ENCODE measurements at regions not wholly inside any gene's neighbourhood (a gene's known extent, or its start where the extent isn't known, plus 50 kb on each side); places are given as distances from the start of the nearest gene placed in this dataset.

DNA sequence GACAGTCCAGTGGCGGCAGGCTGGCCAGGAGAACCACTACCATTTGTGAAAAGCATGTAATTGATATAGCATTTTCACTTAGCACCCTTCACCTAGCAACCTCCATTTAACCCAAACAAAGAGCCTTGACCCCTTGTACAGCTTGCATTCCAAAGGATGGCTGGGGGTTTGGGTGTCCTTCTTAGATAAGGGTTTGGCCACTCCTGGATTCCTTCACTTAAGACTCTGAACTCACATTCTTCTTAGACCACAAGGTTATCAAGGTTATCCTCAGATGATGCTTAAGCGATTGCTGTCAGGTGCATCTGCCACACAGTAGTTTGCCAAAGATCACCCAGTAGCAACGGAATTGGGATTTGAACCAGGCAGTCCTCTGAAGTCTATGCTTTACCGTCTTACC, 102.8 kb downstream of the ZNF664 start:
- no peak for DNase-seq (ENCODE audit: low read depth)
- H3K4me1 ChIP-seq (ENCODE audit: insufficient read depth, low read length) = no peaks in the 10 kb centered on the region
- no peak for FAIRE-seq
- no peak overlapping the region for H3K9ac ChIP-seq (ENCODE audit: low read length)
- H3K27me3 ChIP-seq (ENCODE audit: insufficient read depth, low read length) = peaks cover 2% of the 10 kb centered on the region
- no peak overlapping the region for H3K4me2 ChIP-seq (ENCODE audit: low read length)
- Mint-ChIP-seq H3K27me3 (ENCODE audit: low read depth, unreplicated experiment) (no peaks in the 10 kb centered on the region), H3K9me3 (ENCODE audit: unreplicated experiment) (peaks cover 11% of the 10 kb centered on the region), H3K36me3 (ENCODE audit: low read depth, unreplicated experiment) (peaks cover 6% of the 10 kb centered on the region), H3K4me3 (ENCODE audit: unreplicated experiment) (no peak overlapping the region), H3K4me1 (ENCODE audit: low read depth, unreplicated experiment) (peaks cover 20% of the 10 kb centered on the region), H3K27ac (ENCODE audit: unreplicated experiment) (no peak overlapping the region)
- H4K20me1 ChIP-seq (ENCODE audit: insufficient read depth, low read length) = no peaks in the 10 kb centered on the region
- H3K4me3 ChIP-seq (ENCODE audit: insufficient read depth, low read depth, low read length) = no peak overlapping the region
- no peaks in the 10 kb centered on the region for H3K9me3 ChIP-seq (ENCODE audit: insufficient read depth, low read depth, low read length)
- no peaks in the 10 kb centered on the region for H3K36me3 ChIP-seq (ENCODE audit: insufficient read depth, low read length)
- H3K79me2 ChIP-seq (ENCODE audit: insufficient read depth, low read length) = no peaks in the 10 kb centered on the region
- H3K27ac ChIP-seq (ENCODE audit: low read depth, low read length) = no peak overlapping the region
- no peak for TF ChIP-seq EZH2 (IDR thresholded peaks at IDR 0.05; ENCODE audit: insufficient read depth, low read length)
- TF ChIP-seq, protein P1, sequence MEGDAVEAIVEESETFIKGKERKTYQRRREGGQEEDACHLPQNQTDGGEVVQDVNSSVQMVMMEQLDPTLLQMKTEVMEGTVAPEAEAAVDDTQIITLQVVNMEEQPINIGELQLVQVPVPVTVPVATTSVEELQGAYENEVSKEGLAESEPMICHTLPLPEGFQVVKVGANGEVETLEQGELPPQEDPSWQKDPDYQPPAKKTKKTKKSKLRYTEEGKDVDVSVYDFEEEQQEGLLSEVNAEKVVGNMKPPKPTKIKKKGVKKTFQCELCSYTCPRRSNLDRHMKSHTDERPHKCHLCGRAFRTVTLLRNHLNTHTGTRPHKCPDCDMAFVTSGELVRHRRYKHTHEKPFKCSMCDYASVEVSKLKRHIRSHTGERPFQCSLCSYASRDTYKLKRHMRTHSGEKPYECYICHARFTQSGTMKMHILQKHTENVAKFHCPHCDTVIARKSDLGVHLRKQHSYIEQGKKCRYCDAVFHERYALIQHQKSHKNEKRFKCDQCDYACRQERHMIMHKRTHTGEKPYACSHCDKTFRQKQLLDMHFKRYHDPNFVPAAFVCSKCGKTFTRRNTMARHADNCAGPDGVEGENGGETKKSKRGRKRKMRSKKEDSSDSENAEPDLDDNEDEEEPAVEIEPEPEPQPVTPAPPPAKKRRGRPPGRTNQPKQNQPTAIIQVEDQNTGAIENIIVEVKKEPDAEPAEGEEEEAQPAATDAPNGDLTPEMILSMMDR (IDR thresholded peaks at IDR 0.05; ENCODE audit: insufficient read depth, low read depth, low read length) = no peak
- no peak overlapping the region for H2AFZ ChIP-seq (ENCODE audit: low read depth, low read length)

DNA sequence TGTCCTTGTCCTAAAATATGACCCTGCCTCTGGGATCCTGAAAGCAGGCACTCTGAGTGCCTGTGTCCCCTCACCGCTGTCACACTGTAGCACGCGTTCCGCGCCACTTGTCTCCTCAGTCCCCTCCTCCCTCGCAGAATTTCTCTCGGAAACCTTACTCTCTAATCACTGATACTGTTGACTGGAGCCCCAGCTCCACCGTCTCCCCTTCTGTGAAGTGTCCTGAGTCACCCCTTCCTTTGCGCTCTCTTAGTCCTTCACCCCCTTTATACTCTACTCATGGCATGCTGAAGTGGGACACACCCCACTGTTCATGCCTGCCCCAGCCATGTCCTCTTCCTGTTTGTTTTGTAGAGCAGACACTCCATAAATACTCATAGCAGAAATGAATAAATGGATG, 104.7 kb downstream of the ZNF664 start:
- peaks cover 20% of the 10 kb centered on the region for H3K4me1 Mint-ChIP-seq (ENCODE audit: low read depth, unreplicated experiment)
- no peak overlapping the region for H3K27ac Mint-ChIP-seq (ENCODE audit: unreplicated experiment)

DNA sequence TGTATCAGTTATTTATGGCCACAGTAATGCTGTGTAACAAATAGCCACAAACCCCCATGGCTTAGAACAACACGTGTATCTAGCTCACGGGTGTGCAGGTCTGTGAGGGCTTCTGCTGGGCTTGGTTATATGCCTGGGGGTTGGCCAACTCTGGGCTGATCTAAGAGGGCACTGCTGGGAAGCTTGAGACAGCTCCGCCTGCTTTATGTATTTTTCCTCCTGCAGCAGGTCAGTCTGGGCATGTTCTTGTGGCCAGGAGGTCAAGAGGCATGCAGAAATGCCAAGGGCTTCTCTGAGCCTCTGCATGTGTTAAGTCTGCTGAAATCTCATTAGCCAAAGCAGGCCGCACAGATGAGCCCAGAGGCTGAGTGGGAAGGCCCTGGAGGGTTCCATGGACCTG, 105.8 kb downstream of the ZNF664 start:
- H3K4me2 ChIP-seq (ENCODE audit: low read length) = no peak overlapping the region
- H3K9ac ChIP-seq (ENCODE audit: low read length) = no peak overlapping the region
- no peak overlapping the region for H3K27ac Mint-ChIP-seq (ENCODE audit: unreplicated experiment)
- DNase-seq (ENCODE audit: low read depth) = no peak
- no peaks in the 10 kb centered on the region for H3K9me3 ChIP-seq (ENCODE audit: insufficient read depth, low read depth, low read length)
- H3K27me3 ChIP-seq (ENCODE audit: insufficient read depth, low read length) = peaks cover 2% of the 10 kb centered on the region
- H3K27me3 Mint-ChIP-seq (ENCODE audit: low read depth, unreplicated experiment) = no peaks in the 10 kb centered on the region
- H3K4me3 Mint-ChIP-seq (ENCODE audit: unreplicated experiment) = no peak overlapping the region
- H3K79me2 ChIP-seq (ENCODE audit: insufficient read depth, low read length) = no peaks in the 10 kb centered on the region
- no peak overlapping the region for H3K27ac ChIP-seq (ENCODE audit: low read depth, low read length)
- no peak overlapping the region for H3K4me3 ChIP-seq (ENCODE audit: insufficient read depth, low read depth, low read length)
- H2AFZ ChIP-seq (ENCODE audit: low read depth, low read length) = no peak overlapping the region
- TF ChIP-seq EZH2 (IDR thresholded peaks at IDR 0.05; ENCODE audit: insufficient read depth, low read length) = no peak
- TF ChIP-seq, protein P1 (IDR thresholded peaks at IDR 0.05; ENCODE audit: insufficient read depth, low read depth, low read length) = no peak
- no peak for FAIRE-seq
- H3K9me3 Mint-ChIP-seq (ENCODE audit: unreplicated experiment) = peaks cover 13% of the 10 kb centered on the region
- no peaks in the 10 kb centered on the region for H4K20me1 ChIP-seq (ENCODE audit: insufficient read depth, low read length)
- no peaks in the 10 kb centered on the region for H3K4me1 ChIP-seq (ENCODE audit: insufficient read depth, low read length)
- peaks cover 3% of the 10 kb centered on the region for H3K36me3 Mint-ChIP-seq (ENCODE audit: low read depth, unreplicated experiment)
- H3K4me1 Mint-ChIP-seq (ENCODE audit: low read depth, unreplicated experiment) = peaks cover 11% of the 10 kb centered on the region
- H3K36me3 ChIP-seq (ENCODE audit: insufficient read depth, low read length) = no peaks in the 10 kb centered on the region

More for the DNA sequence above, 104.7 kb downstream of the ZNF664 start:
- DNase-seq (ENCODE audit: low read depth) (no peak), FAIRE-seq (no peak)
- Mint-ChIP-seq H3K9me3 (ENCODE audit: unreplicated experiment) (peaks cover 13% of the 10 kb centered on the region), H3K4me3 (ENCODE audit: unreplicated experiment) (no peak overlapping the region), H3K27me3 (ENCODE audit: low read depth, unreplicated experiment) (no peaks in the 10 kb centered on the region), H3K36me3 (ENCODE audit: low read depth, unreplicated experiment) (peaks cover 6% of the 10 kb centered on the region)
- TF ChIP-seq, protein P1 (IDR thresholded peaks at IDR 0.05; ENCODE audit: insufficient read depth, low read depth, low read length) = no peak
- TF ChIP-seq EZH2 (IDR thresholded peaks at IDR 0.05; ENCODE audit: insufficient read depth, low read length) = no peak
- Histone ChIP-seq H4K20me1 (ENCODE audit: insufficient read depth, low read length) (no peaks in the 10 kb centered on the region), H3K9me3 (ENCODE audit: insufficient read depth, low read depth, low read length) (no peaks in the 10 kb centered on the region), H2AFZ (ENCODE audit: low read depth, low read length) (no peak overlapping the region), H3K27ac (ENCODE audit: low read depth, low read length) (no peak overlapping the region), H3K9ac (ENCODE audit: low read length) (no peak overlapping the region), H3K4me3 (ENCODE audit: insufficient read depth, low read depth, low read length) (no peak overlapping the region), H3K27me3 (ENCODE audit: insufficient read depth, low read length) (peaks cover 2% of the 10 kb centered on the region), H3K4me2 (ENCODE audit: low read length) (no peak overlapping the region), H3K36me3 (ENCODE audit: insufficient read depth, low read length) (no peaks in the 10 kb centered on the region), H3K4me1 (ENCODE audit: insufficient read depth, low read length) (no peaks in the 10 kb centered on the region), H3K79me2 (ENCODE audit: insufficient read depth, low read length) (no peaks in the 10 kb centered on the region)
